GM12878 (cell line): ENCODE measurements at regions not wholly inside any gene's neighbourhood (a gene's known extent, or its start where the extent isn't known, plus 50 kb on each side); places are given as distances from the start of the nearest gene placed in this dataset.

ENCODE experiments used
- BCL3 ChIP-seq: IDR thresholded peaks from 2 replicates; pipeline ENCODE4 v1.6.1; 2011; ENCODE audit warnings: borderline replicate concordance, low read depth, mild to moderate bottlenecking, moderate library complexity, low read length; ENCODE audit not compliant: insufficient read depth, poor library complexity, severe bottlenecking
- CHD2 ChIP-seq: IDR thresholded peaks from 2 replicates; pipeline ENCODE4 v1.6.1; 2011; ENCODE audit warnings: low read depth, low read length, improper control_type of control experiment, borderline replicate concordance
- CUX1 ChIP-seq: IDR thresholded peaks from 2 replicates; pipeline ENCODE4 v1.6.1; 2012; ENCODE audit warnings: improper control_type of control experiment, low read depth, low read length; ENCODE audit not compliant: insufficient replicate concordance
- E2F4 ChIP-seq: IDR thresholded peaks from 2 replicates; pipeline ENCODE4 v1.6.1; 2012; ENCODE audit warnings: low read depth, low read length, improper control_type of control experiment
- EP300 ChIP-seq, 2 experiments: fragments of 150-350 bp in 1 of 2; IDR thresholded peaks; 2 replicates each; pipeline ENCODE4 v1.6.1; 2011 to 2012; ENCODE audit warnings: low read depth in 2 of 2, low read length in 2 of 2, borderline replicate concordance in 1 of 2, improper control_type of control experiment in 1 of 2, inconsistent platforms in 1 of 2; ENCODE audit not compliant: control insufficient read depth in 1 of 2
- FOXK2 ChIP-seq: fragments of 450-650 bp; IDR thresholded peaks from 2 replicates; pipeline ENCODE4 v1.6.1; 2017; ENCODE audit warnings: mild to moderate bottlenecking, moderate library complexity
- GATAD2B ChIP-seq: fragments of 450-650 bp; conservative IDR thresholded peaks from 2 replicates; pipeline ENCODE4 v1.6.1; 2017; ENCODE audit warnings: low read depth, mild to moderate bottlenecking, moderate library complexity
- HDAC2 ChIP-seq: fragments of 200-600 bp; sonication (generic); IDR thresholded peaks from 2 replicates; pipeline ENCODE4 v1.6.1; 2017
- IKZF2 ChIP-seq, 2 experiments: fragments of 450-650 bp; IDR thresholded peaks; 2 replicates each; pipeline ENCODE4 v1.6.1; 2017; ENCODE audit warnings: mild to moderate bottlenecking in 2 of 2, moderate library complexity in 2 of 2
- MTA2 ChIP-seq: fragments of 450-650 bp; IDR thresholded peaks from 2 replicates; pipeline ENCODE4 v1.6.1; 2016; ENCODE audit warnings: low read depth, mild to moderate bottlenecking, moderate library complexity
- MXI1 ChIP-seq: fragments of 150-350 bp; IDR thresholded peaks from 2 replicates; pipeline ENCODE4 v1.6.1; 2011; ENCODE audit warnings: low read depth, mild to moderate bottlenecking, inconsistent platforms, low read length, improper control_type of control experiment
- NFYB ChIP-seq: IDR thresholded peaks from 2 replicates; pipeline ENCODE4 v1.6.1; 2011; ENCODE audit warnings: low read depth, mild to moderate bottlenecking, low read length, improper control_type of control experiment, moderate library complexity; ENCODE audit not compliant: insufficient read depth
- SP1 ChIP-seq: IDR thresholded peaks from one replicate; pipeline ENCODE4 v1.6.1; 2011; ENCODE audit warnings: low read depth, low read length
- STAT1 ChIP-seq: fragments of 450-650 bp; conservative IDR thresholded peaks from 2 replicates; pipeline ENCODE4 v1.6.1; 2014; ENCODE audit warnings: antibody characterized with exemption, mild to moderate bottlenecking
- SUPT20H ChIP-seq: IDR thresholded peaks from 2 replicates; pipeline ENCODE4 v1.6.1; 2011; ENCODE audit warnings: low read depth, mild to moderate bottlenecking, low read length, moderate library complexity, borderline replicate concordance; ENCODE audit not compliant: control insufficient read depth
- ZNF207 ChIP-seq: fragments of 450-650 bp; IDR thresholded peaks from 2 replicates; pipeline ENCODE4 v1.6.1; 2014; ENCODE audit warnings: antibody characterized with exemption, mild to moderate bottlenecking, borderline replicate concordance
- ZNF687 ChIP-seq: fragments of 450-650 bp; IDR thresholded peaks from 2 replicates; pipeline ENCODE4 v1.6.1; 2017; ENCODE audit warnings: mild to moderate bottlenecking, moderate library complexity

GRCh38 chr6:170464524-170464979, 88.6 kb downstream of the PSMB1 start (continued):
- TF ChIP-seq E2F4 (no peak), ZNF207 (0 out of 2 replicates have a peak, but pooled peaks have one; percentile 54), BCL3 (peak; percentile 44), STAT1 (no peak), HDAC2 (no peak), CUX1 (no peak), GATAD2B (peak; percentile 81), SP1 (peak; percentile 29), MTA2 (peak; percentile 84), NFYB (no peak), MXI1 (no peak), SUPT20H (no peak), IKZF2 (IDR thresholded peaks at IDR 0.05) (peak; percentile 90 to 92; a peak in 2 of 4 replicates), FOXK2 (peak; percentile 32; the same call in 1 of the 2 replicates), ZNF687 (peak; percentile 58; the same call in 1 of the 2 replicates), CHD2 (0 out of 2 replicates have a peak, but pooled peaks have one; percentile 18), EP300 (IDR thresholded peaks at IDR 0.05; ENCODE audit: borderline replicate concordance in 1 of 2, control insufficient read depth in 1 of 2, low read depth in 2 of 2, low read length in 2 of 2) (peak; percentile 32 to 51; a peak in 1 of 4 replicates)
